GM23338 (cell line): ENCODE measurements at regions not wholly inside any gene's neighbourhood (a gene's known extent, or its start where the extent isn't known, plus 50 kb on each side); places are given as distances from the start of the nearest gene placed in this dataset.

Source experiments
- EZH2 ChIP-seq: fragments of 200-600 bp; sonication (generic); IDR thresholded peaks from one replicate; pipeline ENCODE4 v1.8.0; 2017; ENCODE audit warnings: antibody characterized with exemption, mild to moderate bottlenecking, low read depth; ENCODE audit not compliant: unreplicated experiment
- EZH2phosphoT487 ChIP-seq: fragments of 200-600 bp; sonication (generic); IDR thresholded peaks from one replicate; pipeline ENCODE4 v1.8.1; 2018; ENCODE audit warnings: antibody characterized with exemption; ENCODE audit not compliant: unreplicated experiment
- NANOG ChIP-seq: IDR thresholded peaks from 2 replicates; pipeline ENCODE4 v1.6.1; 2016; ENCODE audit warnings: antibody characterized with exemption, borderline replicate concordance
- POLR2AphosphoS5 ChIP-seq: IDR thresholded peaks from 2 replicates; pipeline ENCODE4 v1.6.1; 2016; ENCODE audit warnings: antibody characterized with exemption, low read depth
- ZNF114 ChIP-seq: fragments of 250-450 bp; sonication (Bioruptor Pico); IDR thresholded peaks from 2 replicates; pipeline ENCODE4 v1.5.0; 2020; ENCODE audit warnings: mild to moderate bottlenecking, moderate library complexity
- TF ChIP-seq, protein P1 (sequence below), 2 experiments: fragments of 200-600 bp in 1 of 2; sonication (generic) in 1 of 2; conservative IDR thresholded peaks; 2 replicates each; pipeline versions ENCODE4 v1.5.1 to v1.6.1; 2016 to 2017; ENCODE audit warnings: antibody characterized with exemption in 2 of 2, low read depth in 2 of 2, mild to moderate bottlenecking in 2 of 2, moderate library complexity in 1 of 2

DNA sequence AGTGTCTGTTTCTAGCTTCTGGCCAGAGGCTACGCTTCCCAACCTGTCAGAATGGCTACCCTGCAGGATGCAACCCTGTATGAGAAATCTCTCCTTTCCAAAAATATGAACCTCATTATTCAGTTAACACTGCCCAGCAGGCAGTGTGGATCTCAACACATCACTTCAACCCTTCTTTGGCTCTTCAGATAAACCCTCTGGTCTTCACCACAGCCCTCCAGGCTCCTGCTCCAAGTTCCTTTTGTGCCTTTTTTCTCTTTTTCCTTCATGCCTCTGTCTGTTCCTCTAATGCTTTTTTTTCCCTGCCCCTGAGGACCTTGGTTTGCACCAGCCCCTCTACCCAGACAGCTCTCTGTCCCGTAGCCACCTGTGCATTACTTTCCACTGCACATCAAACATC lies 207.4 kb downstream of the MYLK4 start:
- TF ChIP-seq, protein P1, sequence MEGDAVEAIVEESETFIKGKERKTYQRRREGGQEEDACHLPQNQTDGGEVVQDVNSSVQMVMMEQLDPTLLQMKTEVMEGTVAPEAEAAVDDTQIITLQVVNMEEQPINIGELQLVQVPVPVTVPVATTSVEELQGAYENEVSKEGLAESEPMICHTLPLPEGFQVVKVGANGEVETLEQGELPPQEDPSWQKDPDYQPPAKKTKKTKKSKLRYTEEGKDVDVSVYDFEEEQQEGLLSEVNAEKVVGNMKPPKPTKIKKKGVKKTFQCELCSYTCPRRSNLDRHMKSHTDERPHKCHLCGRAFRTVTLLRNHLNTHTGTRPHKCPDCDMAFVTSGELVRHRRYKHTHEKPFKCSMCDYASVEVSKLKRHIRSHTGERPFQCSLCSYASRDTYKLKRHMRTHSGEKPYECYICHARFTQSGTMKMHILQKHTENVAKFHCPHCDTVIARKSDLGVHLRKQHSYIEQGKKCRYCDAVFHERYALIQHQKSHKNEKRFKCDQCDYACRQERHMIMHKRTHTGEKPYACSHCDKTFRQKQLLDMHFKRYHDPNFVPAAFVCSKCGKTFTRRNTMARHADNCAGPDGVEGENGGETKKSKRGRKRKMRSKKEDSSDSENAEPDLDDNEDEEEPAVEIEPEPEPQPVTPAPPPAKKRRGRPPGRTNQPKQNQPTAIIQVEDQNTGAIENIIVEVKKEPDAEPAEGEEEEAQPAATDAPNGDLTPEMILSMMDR (conservative IDR thresholded peaks at IDR 0.05; ENCODE audit: low read depth in 2 of 2): no peak
- TF ChIP-seq POLR2AphosphoS5: no peak
- TF ChIP-seq EZH2: no peak
- TF ChIP-seq EZH2phosphoT487: no peak
- no peak for TF ChIP-seq ZNF114 (CRISPR knock-in tag)
- TF ChIP-seq NANOG: no peak
